Lung (tissue), 11 donors: ENCODE measurements at regions not wholly inside any gene's neighbourhood (a gene's known extent, or its start where the extent isn't known, plus 50 kb on each side); places are given as distances from the start of the nearest gene placed in this dataset.

Experiments
- ATAC-seq: fragments of 200-7000 bp; cut with Tn5 transposase; one replicate; pipeline ENCODE4 v1.9.1; 2020; ENCODE audit warnings: moderate number of reproducible peaks; ENCODE audit not compliant: insufficient read depth, low FRiP score
- DNase-seq, 3 donors: peaks; one replicate each; pipeline ENCODE4 v3.0.0-alpha.2; 2013 to 2017
- H3K27ac ChIP-seq, 2 donors: one replicate each; pipeline ENCODE4 v1.5.1; 2013; ENCODE audit warnings: mild to moderate bottlenecking in 2 of 2, moderate library complexity in 2 of 2, control low read depth in 1 of 2, inconsistent platforms in 1 of 2, low read depth in 1 of 2, low read length in 1 of 2
- H3K27me3 ChIP-seq, 3 donors: one replicate each; pipeline ENCODE4 v1.5.1; 2013; ENCODE audit warnings: low read length in 2 of 3; ENCODE audit not compliant: control insufficient read depth in 3 of 3, insufficient read depth in 3 of 3
- H3K36me3 ChIP-seq, 4 donors: one replicate each; pipeline ENCODE4 v1.5.1; 2013; ENCODE audit warnings: low read length in 4 of 4, mild to moderate bottlenecking in 1 of 4, moderate library complexity in 1 of 4; ENCODE audit not compliant: control insufficient read depth in 4 of 4, insufficient read depth in 4 of 4
- H3K4me1 ChIP-seq, 5 donors: one replicate each; pipeline ENCODE4 v1.5.1; 2013; ENCODE audit warnings: low read length in 5 of 5, mild to moderate bottlenecking in 2 of 5, moderate library complexity in 1 of 5; ENCODE audit not compliant: control insufficient read depth in 5 of 5, insufficient read depth in 5 of 5
- H3K4me3 ChIP-seq: one replicate; pipeline ENCODE4 v1.5.1; 2013; ENCODE audit warnings: mild to moderate bottlenecking, control low read depth, moderate library complexity
- H3K9ac ChIP-seq, 2 donors: one replicate each; pipeline ENCODE4 v1.5.1; 2013; ENCODE audit warnings: low read length in 2 of 2, control low read depth in 1 of 2; ENCODE audit not compliant: insufficient read depth in 1 of 2
- H3K9me3 ChIP-seq, 4 donors: one replicate each; pipeline ENCODE4 v1.5.1; 2013; ENCODE audit warnings: low read length in 3 of 4, mild to moderate bottlenecking in 1 of 4, moderate library complexity in 1 of 4; ENCODE audit not compliant: control insufficient read depth in 4 of 4, insufficient read depth in 3 of 4
- WGBS, 2 donors: extraction: QIAGEN DNeasy Blood & Tissue Kit; methylation state at CpG; one replicate each; pipeline ENCODE4 v1.1.7; 2013; 5-methylcytosine and 5-hydroxymethylcytosine counted together
- TF ChIP-seq, protein P1 (sequence below): IDR thresholded peaks from 2 replicates; pipeline ENCODE4 v1.5.1; 2012; ENCODE audit warnings: mild to moderate bottlenecking; ENCODE audit errors: control extremely low read depth, extremely low read depth
- donor health status: control.
- donor health status: control.
- donor health status: Bipolar disorder and iron deficiency.
- donor health status: healthy.
- donor health status: DM: yes; HTN: yes; CAD: no.

DNA sequence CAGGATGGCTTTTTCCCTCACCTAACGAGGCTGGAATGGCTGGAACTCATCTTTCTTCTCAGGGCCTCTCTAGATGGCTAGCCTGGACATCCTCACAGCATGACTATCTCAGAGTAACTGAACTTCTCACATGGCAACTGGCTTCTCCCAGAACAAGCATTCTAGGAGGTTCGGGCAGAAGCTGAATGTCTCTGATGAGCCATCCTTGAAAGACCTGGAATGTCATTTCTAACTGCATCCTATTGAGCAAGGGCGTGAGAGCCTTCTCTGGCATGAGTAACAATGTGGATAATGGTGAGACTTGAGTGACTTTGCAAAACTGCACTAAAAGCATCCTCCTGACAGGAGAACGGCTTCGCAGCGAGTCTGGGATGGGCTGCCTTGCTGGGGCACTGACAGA lies 487.7 kb downstream of the MAT2B start:
- no peaks in the 10 kb centered on the region for H3K9me3 ChIP-seq
- H3K27me3 ChIP-seq, result no peaks in the 10 kb centered on the region
- H3K4me3 ChIP-seq, result no peak overlapping the region
- no peak overlapping the region for H3K27ac ChIP-seq
- ATAC-seq, result no peak
- H3K9ac ChIP-seq, result no peak overlapping the region
- no peaks in the 10 kb centered on the region for H3K4me1 ChIP-seq
- TF ChIP-seq, protein P1, sequence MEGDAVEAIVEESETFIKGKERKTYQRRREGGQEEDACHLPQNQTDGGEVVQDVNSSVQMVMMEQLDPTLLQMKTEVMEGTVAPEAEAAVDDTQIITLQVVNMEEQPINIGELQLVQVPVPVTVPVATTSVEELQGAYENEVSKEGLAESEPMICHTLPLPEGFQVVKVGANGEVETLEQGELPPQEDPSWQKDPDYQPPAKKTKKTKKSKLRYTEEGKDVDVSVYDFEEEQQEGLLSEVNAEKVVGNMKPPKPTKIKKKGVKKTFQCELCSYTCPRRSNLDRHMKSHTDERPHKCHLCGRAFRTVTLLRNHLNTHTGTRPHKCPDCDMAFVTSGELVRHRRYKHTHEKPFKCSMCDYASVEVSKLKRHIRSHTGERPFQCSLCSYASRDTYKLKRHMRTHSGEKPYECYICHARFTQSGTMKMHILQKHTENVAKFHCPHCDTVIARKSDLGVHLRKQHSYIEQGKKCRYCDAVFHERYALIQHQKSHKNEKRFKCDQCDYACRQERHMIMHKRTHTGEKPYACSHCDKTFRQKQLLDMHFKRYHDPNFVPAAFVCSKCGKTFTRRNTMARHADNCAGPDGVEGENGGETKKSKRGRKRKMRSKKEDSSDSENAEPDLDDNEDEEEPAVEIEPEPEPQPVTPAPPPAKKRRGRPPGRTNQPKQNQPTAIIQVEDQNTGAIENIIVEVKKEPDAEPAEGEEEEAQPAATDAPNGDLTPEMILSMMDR, result no peak
- H3K36me3 ChIP-seq, result no peaks in the 10 kb centered on the region
- WGBS, 2 donors, result 83 to 92% methylated on average over 6 of the region's 6 CpGs
- no peak for DNase-seq

DNA sequence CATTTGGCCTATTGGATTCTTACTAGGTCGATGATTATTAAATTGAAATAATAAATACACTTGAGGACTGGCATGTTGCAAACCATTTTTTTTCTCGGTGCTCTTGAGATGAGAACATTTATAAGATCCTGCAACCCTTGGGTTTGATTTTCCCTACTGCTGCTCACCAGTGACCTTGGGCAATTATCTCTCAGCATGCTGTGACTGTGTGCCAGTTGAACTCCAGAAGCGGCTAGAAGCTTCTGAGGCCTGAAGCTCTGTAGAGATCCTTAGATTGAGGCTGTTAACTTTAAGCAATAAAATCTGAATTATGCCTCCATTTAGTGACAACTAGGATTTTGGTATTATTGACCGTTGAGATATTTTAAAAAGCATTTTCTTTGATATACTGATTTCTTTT lies 489.8 kb downstream of the MAT2B start:
- no peak for ATAC-seq
- H3K9ac ChIP-seq, result no peak overlapping the region
- 88 to 94% methylated on average over 4 of the region's 4 CpGs for WGBS, 2 donors
- H3K4me3 ChIP-seq, result no peak overlapping the region
- no peaks in the 10 kb centered on the region for H3K27me3 ChIP-seq
- DNase-seq, result no peak
- H3K27ac ChIP-seq, result no peak overlapping the region
- TF ChIP-seq, protein P1, result no peak
- no peaks in the 10 kb centered on the region for H3K36me3 ChIP-seq
- H3K9me3 ChIP-seq, result no peaks in the 10 kb centered on the region
- no peaks in the 10 kb centered on the region for H3K4me1 ChIP-seq

GRCh38 chr5:163997965-163998364 lies 492.5 kb downstream of the MAT2B start:
- Histone ChIP-seq H3K9me3 (no peaks in the 10 kb centered on the region), H3K9ac (no peak overlapping the region), H3K4me1 (no peaks in the 10 kb centered on the region), H3K27me3 (no peaks in the 10 kb centered on the region), H3K27ac (no peak overlapping the region), H3K4me3 (no peak overlapping the region), H3K36me3 (no peaks in the 10 kb centered on the region)
- ATAC-seq (no peak), DNase-seq (no peak)
- TF ChIP-seq, protein P1, result no peak

DNA sequence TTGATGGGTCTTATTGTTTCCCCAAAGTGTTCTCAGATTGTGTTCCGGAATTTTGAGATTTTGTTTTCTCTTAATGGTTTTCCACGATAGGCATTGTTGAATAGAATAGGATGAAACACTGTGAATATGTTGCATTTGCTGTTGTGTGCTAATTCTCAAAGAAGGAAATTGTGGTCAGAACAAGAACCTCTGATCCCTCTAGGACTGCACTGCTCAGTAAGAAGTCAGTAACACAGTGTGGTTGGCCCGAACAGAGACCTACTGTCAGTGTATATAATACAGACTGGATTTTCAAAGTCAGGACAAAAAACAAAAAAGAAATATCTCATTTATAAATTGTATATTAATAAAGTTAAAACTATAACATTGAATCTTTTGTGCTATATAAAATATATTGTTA lies 494.8 kb downstream of the MAT2B start:
- no peak for DNase-seq
- WGBS, 2 donors, result 49 to 70% methylated on average over 3 of the region's 3 CpGs
- no peak for ATAC-seq

More for the DNA sequence above, 494.8 kb downstream of the MAT2B start:
- TF ChIP-seq, protein P1, result no peak
- Histone ChIP-seq H3K36me3 (no peaks in the 10 kb centered on the region), H3K9ac (no peak overlapping the region), H3K9me3 (no peaks in the 10 kb centered on the region), H3K4me1 (no peaks in the 10 kb centered on the region), H3K27me3 (no peaks in the 10 kb centered on the region), H3K4me3 (no peak overlapping the region), H3K27ac (no peak overlapping the region)
